HG02678 (cell line): ENCODE measurements at regions not wholly inside any gene's neighbourhood (a gene's known extent, or its start where the extent isn't known, plus 50 kb on each side); places are given as distances from the start of the nearest gene placed in this dataset.
"Not testable (repeated sequence)": the region's sequence is repeated elsewhere in the genome, so short reads cannot be mapped to it uniquely, and the experiment has no call there.

Experiments
- ATAC-seq: cut with Tn5 transposase; IDR thresholded peaks from one replicate; pipeline ENCODE4 v1.9.1; 2021; ENCODE audit warnings: mild to moderate bottlenecking, moderate library complexity; ENCODE audit not compliant: unreplicated experiment

DNA sequence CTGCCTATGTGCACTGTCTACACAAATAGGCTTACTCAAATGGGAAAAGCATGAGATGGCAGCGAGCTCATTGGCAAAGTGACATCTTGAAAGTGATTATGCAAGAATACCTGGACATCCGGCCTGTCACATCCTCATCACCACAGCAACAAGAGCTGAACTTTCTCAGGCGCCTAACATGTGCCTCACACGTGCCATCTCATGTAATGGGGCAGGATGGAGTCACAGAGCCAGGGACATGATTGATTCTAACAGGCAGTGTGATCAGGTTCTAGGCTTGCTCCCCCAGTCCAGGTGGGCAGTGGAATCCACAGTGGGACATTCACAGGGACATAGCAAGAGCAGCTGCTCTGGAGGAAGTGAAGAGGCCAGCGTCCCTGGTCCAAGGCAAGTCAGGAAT, 192.3 kb upstream of the SSTR4 start:
- no peak for ATAC-seq

DNA sequence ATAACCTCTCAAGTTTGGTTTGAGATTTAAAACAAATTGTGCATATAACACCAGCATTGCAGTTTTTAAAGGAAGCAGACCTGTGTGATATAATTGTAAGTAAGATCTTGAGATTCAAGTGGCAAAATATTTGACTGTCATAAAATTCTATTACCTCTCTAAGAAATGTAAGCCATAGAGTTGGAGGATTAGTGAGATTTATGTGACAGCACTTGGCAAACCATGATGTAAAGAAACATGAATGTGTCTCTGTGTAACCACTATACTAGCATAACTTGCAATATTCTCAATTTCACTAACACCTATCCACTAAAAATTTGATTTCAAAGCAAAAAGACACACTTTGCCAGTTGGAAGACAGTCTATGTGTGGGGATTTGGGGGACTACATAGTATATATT, 190.2 kb upstream of the SSTR4 start:
- no peak for ATAC-seq

DNA sequence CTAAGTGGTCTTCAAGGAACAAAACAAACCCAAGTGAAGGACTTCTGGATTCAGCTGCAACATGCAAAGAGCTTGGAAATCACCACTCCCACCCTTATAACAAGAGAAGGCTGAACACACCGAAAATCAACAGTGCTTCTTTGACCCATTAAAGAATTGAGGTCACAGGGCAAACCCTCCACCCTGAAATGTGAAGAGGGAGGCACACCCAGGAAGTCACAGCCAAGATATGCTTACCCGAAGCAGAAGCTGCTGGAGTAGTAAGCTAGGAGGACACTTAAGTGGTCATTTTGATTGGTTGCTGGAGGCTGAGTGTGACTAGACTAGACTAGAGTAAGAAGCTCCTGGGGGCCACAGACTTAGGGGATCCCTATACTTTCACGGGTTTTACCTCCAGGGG, 188.2 kb upstream of the SSTR4 start:
- no peak for ATAC-seq

DNA sequence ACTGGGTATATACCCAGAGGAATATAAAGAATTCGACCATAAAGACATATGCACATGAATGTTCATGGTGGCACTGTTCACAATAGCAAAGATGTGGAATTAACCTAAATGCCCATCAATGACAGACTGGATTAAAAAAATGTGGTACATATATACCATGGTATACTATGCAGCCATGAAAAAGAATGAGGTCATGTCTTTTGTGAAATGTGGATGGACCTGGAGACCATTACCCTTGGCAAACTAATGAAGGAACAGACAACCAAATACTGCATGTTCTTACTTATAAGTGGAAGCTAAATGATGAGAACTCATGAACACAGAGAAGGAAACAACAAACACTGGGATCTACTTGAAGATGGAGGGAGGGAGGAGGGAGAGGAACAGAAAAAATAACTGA, 186.7 kb upstream of the SSTR4 start:
- no peak for ATAC-seq

DNA sequence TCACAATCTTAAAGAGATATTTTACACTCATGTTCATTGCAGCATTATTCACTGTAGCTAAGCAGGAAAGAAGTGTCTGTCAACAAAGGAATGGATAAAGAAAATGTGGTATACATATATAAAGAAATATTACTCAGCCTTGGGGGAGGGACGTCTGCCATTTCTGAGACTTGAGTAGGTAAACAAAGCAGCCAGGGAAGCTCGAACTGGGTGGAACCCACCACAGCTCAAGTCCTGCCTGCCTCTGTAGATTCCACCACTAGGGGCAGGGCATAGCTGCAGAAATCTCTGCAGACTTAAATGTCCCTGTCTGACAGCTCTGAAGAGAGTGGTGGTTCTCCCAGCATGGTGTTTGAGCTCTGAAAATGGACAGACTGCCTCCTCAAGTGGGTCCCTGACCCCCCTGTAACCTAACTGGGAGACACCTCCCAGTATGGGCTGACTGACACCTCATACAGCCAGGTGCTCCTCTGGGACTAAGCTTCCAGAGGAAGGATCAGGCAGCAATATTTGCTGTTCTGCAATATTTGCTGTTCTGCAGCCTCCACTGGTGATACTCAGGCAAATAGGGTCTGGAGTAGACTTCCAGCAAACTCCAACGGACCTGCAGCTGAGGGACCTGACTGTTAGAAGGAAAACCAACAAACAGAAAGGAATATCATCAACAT, 183.3 kb upstream of the SSTR4 start:
- ATAC-seq, result not testable (repeated sequence)

DNA sequence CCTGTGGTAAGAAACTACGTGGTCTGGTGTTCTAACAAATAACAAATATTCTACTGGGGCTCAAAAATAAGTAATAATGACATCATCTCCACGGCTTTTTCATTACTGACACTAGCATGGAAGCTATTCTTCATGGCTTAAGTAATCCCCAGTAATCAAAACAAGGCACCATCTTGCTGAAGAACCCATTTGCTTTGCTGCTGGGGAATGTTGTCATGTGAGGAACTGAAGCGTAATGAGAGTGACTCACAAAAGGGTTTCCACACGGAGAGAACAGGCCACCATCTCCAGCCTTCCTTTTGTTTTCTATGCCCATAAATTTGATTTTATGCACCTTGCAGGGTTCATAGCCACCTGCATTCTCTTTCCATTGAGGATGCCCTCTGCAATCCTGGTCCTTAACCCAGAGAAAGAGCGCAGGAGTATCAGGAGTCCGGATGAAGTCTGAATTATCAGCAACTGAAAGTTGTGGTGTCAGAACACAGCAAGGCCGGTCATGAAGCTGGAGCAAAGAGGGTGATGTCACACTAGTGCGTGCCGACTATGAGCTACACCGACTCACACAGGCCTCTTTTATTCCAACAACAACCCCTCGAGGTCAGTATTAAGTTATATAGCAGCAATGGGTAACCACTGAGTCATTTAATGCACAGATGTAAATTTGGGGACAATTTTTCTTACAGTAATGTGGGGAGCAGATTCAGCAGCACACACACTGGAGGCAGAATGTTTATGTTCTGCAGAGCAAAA, 173.7 kb upstream of the SSTR4 start:
- ATAC-seq, result no peak

DNA sequence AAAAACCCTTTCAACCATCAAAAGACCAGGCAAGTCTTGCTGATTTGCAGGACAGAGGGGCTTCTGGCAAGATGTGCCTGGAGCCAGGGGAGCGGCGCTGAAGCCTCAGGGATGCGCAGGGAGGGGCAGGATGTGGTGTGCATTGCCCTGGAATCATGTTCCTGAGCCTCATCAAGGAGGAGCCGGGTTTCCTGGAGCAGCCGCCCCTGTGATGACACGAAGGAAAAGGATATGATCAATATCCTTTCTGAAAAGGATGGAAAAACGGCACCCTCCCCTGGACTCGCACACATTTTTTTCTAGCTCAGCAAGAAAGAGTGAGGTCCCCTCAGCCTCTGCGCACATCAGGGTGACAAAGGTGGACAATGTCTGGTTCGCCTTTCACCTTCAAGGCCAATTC, 173.1 kb upstream of the SSTR4 start:
- no peak for ATAC-seq

DNA sequence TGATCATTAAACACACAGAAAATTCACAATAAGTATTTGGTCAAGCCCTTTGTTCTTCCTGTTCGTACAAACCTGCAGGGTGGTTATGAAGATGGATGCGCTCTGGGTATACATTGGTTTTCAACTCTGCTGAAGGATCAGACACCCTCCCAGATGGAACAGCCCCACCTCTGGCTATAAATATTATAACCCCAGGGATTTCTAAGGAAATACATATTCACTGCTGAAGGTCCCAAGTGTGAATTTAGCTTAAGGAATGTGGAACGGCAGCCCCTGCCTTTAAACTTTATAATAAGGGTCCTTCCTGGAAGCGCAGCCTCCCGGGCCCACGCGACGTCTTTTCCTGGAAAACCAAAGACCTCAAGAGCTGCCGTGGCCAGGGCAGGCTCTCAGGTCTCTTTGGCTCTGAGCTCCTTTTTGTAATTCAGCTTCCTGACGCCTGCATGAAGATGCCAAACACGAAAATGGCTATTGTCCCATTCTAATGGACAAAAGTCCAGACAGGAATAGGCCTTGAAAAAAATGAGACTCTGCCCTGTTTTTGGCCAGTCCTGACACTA, 172.4 kb upstream of the SSTR4 start:
- ATAC-seq, result no peak

DNA sequence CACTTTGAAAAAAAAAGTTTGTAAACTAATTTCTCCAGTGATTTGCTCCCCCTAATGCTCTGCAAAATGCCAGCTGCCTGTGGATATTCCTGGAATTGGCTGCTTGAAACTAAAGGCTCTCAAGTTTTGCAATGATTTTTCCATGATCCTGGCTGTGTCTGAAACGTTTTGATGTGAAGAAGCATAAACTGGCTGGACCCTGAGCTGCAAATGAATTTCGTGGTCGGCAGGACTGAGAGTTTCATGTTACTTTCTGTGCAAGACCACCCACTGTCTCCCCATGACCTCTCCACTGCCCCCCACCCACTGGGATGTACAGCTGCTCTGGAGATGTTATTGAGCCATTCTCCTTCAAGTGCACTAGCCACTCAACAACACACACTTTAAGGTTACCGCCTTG, 171.3 kb upstream of the SSTR4 start:
- ATAC-seq, result no peak

DNA sequence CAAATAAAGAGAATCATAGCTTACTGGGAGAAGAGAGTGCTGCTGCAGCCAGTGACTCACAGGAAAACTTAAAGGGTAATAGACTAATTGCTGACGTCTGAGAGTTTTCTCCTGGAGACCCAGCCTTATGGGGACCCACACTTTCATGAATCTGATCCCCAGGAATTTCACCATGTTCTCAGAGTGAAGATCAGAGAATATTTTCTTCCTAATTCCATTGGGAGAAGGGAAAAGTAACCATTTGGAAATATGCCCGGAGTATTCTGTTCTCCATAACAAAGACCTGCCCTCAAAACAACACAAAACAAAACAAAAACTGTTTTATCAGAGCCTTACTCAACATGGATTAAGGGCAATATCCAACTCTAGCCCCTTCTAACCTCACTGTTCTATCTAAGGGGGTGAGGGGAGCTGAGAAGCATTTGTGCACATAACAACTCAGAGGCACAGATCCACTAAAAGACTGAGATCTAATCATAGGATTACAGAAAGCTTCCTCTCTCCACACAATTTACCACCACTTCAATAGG, 168.2 kb upstream of the SSTR4 start:
- no peak for ATAC-seq

DNA sequence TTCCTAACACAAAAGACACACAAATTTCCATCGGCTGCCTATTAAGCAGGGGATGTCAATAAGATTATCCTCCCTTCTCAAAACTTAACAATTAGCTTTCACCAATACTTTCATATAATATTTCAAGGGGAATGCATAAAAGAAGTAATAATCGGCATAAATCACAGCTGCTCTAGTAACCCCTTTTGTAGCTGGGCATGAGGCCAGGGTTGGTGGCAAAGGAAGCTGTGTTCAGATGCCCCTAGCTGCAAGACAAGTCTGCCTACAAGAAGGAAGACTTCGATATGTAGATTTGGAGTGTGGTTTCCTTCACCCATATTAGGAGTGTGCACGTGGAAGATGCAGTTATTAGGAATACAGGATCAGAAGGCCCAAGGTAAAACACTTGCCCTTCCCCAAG, 156.9 kb upstream of the SSTR4 start:
- ATAC-seq, result no peak

DNA sequence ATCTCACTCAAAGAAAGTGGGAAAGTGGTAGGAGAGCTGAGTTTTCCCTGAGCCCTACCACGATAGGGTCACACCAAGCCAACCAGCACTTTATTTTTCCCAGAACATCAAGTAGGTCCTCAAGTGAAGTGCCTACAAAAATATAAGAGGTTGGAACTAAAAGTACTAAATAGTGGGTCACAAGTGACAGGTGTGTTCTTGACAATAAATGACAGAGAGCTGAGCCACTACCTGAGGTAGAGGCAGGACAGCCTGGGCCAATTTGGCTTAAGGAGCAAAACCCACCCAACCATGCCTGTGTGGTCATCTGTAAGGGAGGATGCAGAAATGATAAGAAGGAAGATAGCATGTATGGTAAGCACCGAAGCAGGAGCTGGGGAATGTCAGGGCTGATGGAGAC, 154.8 kb upstream of the SSTR4 start:
- no peak for ATAC-seq

DNA sequence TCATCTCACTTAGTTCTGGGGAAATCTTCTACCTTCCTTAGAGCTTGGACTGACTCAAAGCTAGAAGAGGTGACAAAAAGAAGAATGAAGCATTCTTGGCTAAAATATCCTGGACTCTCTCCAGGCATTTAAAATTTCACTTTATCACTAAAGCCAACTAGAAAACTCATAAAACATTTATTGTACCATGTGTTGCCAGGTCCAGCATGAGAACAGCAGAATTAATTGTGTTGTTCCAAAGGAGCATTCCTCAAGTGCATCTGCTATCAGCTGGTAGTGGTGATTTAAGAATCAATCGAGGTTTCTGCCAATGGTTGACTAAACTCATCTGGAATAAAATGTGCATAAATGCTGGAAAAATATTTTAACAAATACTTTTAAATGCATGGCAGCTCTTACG, 147.3 kb upstream of the SSTR4 start:
- ATAC-seq, result no peak

DNA sequence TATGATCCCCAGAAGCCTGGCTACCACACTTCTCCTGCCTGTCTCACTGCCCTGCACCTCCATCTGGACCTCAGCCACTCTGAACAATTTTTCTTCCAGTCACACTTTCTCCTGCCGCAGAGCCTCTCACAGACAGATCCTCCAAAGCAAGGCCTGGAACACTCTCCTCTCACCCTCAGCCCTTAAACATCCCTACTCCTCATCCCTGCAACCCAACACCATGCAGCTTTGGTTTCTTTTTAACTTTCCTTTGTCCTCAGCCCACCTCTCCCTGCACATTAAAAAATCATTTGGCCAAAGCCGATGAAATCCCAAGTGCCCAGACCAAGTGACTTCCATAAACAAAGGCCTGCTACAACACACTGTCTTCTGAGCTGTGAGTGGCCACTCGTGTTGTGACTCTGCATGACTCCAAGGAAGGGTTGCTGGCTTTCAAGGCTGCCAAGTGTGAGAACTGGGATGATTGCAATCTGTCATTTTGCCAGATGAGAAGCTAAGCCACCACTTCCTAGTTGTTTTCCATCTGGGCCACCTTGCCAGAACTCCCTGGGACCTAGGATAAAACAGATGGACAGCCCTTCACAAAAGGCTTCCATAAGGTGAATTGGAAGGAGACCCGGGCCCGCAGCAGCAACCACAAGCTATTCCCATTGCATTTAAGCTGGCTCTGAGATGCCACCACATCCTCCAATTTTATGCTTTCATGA, 144.4 kb upstream of the SSTR4 start:
- no peak for ATAC-seq

DNA sequence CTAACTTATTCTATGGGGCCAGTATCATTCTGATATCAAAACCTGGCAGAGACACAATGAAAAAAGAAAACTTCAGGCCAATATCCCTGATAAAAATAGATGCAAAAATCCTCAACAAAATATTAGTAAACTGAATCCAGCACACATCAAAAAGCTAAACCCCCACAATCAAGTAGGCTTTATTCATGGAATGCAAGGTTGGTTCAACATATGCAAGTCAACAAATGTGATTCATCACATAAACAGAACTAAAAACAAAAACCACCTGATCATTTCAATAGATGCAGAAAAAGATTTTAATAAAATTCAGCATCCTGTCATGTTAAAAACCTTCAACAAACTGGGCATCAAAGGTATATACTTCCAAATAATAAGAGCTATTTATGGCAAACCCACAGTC, 133.9 kb upstream of the SSTR4 start:
- ATAC-seq, result no peak

DNA sequence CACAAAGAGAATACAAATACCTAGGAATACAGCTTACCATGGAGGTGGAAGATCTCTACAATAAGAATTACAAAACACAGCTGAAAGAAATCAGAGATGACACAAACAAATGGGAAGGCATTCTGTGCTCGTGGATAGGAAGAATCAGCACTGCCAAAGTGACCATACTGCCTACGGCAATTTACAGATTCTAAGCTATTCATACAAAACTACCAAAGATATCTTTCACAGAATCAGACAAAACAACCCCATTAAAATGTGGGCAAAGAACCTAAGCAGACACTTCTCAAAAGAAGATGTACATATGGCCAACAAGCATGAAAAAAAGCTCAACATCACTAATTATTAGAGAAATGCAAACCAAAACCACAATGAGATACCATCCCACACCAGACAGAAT, 133.2 kb upstream of the SSTR4 start:
- ATAC-seq, result no peak

DNA sequence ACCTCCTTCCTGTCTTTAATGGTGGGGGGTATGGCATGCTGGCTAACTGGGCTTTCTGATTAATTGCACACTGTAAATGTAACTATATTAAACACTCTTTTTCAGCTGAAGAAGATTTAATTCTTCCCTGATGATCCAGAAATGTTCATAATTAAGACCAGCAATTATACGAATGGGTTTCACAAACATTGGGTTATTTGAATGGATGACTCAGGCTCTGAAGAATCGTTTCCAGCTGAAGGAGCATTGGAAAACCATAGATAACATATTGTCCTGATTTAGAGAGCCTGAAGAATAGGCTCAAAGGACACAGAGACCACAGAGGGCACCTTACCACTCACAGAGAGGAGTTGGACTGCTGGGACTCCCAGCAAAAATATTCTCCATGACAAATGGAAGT, 130.7 kb upstream of the SSTR4 start:
- ATAC-seq, result no peak

DNA sequence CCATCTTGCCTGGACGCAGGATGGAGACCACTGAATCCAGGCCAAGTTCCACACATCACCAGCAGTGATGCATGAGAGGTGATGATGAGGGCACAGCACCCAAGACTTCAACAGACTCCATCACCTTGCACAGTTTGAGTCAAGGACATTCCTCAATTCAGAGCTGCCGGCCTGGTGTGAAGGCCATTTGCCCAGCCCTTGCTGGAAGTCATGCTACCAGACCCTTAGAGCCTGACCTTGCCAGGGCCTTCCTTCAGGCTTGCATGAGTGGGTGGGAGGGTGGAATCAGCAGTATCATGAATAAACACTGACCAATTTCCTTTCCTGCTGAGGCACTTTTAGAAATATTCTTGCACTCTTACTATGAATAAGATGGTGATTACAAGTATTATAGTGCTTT, 130.2 kb upstream of the SSTR4 start:
- no peak for ATAC-seq

DNA sequence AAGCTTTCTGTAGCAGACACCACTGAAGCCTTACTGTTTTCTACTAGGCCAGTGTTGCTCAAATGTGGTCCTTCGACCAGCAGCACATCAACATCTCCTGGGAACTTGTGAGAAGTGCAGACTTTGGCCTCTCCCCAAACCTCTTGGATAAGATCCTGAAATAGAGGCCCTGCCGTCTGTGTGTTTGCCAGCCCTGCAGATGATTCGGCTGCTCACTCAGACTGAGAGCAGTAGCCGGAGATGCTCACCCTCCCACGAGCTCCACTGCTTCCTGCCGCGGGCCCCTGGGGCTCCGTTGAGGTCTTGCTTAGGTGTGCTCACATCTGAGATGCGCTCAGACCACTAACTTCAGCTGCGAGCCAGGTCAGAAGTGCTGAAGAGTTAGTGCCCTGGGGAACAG, 129.5 kb upstream of the SSTR4 start:
- ATAC-seq, result no peak

DNA sequence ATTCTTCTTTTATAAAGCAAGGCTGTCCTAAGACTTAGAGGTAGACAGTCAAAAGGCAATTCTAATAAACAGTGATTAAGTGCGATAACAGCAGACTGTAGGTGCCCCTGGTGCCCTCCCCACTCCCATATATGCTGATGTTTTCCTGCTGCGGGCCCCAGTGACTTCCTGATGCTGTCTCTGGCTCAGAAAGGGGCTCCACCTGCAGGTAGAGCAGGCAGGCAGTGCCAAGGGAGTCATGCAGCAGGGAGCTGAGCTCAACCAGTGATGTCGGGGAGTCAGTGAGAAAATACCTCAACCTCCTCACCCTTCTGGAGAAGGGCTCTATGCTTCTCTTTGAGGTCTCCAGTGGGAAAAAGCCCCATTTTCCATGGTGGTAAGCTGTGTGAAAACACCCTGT, 126.7 kb upstream of the SSTR4 start:
- no peak for ATAC-seq

DNA sequence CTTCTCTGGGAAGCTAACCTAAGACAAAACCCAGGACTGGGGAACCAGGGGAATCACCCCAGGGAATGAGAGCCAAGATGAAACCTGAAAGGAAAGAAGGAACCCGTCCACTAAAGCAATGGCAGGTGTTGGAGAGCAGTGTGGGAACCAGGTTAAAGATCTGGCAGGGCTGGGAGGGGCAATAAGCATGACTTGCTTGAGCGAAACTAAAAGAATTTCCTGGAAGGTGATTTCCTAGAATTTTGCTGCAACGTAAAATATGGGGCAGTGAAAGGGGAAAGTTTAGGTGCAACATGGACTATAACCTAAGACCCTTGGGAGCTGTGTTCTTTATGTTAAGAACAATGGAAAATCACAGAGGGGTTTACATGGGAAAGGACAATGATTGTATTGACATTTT, 126.2 kb upstream of the SSTR4 start:
- no peak for ATAC-seq

DNA sequence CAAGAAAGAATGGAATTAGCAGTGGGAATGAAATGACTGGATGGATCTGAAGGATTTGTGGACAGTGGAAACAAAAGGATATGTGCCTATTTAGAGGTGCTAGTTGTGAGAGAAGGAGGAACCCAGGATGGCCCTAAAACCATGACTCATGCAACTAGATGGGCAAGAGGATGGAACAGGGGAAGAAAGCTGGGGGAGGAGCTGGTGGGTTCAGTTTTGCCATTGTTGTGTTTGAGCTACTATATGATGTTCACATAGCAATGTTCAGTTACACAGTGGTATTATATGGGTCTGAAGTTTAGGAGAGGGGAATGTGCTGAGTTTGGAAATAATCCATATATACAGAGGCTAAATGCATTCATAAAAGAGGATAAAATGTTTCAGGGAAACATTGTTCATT, 125.7 kb upstream of the SSTR4 start:
- ATAC-seq, result no peak
